OCI-LY1 (cell line): ENCODE measurements at regions not wholly inside any gene's neighbourhood (a gene's known extent, or its start where the extent isn't known, plus 50 kb on each side); places are given as distances from the start of the nearest gene placed in this dataset.
"Not testable (repeated sequence)": the region's sequence is repeated elsewhere in the genome, so short reads cannot be mapped to it uniquely, and the experiment has no call there.

Experiments used
- CTCF ChIP-seq: fragments of 200-600 bp; sonication (generic), shearing (Covaris generic); IDR thresholded peaks from 2 replicates; pipeline ENCODE4 v1.5.1; 2017; ENCODE audit warnings: mild to moderate bottlenecking, antibody characterized with exemption, low read length, moderate library complexity, mixed read lengths
- EZH2 ChIP-seq: fragments of 200-600 bp; sonication (generic), shearing (Covaris generic); IDR thresholded peaks from 2 replicates; pipeline ENCODE4 v1.8.0; 2017; ENCODE audit warnings: borderline replicate concordance, mixed run types, mild to moderate bottlenecking, antibody characterized with exemption, low read length, moderate library complexity, mixed read lengths

GRCh38 chr6:92388706-92389105 is 1030.7 kb downstream of the EPHA7 start:
- not testable (repeated sequence) for TF ChIP-seq CTCF, EZH2
